Adrenal gland (tissue), 5 donors: ENCODE measurements at regions not wholly inside any gene's neighbourhood (a gene's known extent, or its start where the extent isn't known, plus 50 kb on each side); places are given as distances from the start of the nearest gene placed in this dataset.

Experiments
- CTCF ChIP-seq, 6 experiments: fragments of 450-650 bp in 4 of 6; fragments of 200-600 bp in 2 of 6; sonication (generic) in 1 of 6; IDR thresholded peaks; 1 replicate in 5 of 6; 2 replicates in 1 of 6; pipeline versions ENCODE4 v1.5.1 to v1.8.0; 2016 to 2021; ENCODE audit warnings: antibody characterized with exemption in 6 of 6, mild to moderate bottlenecking in 2 of 6, moderate library complexity in 1 of 6
- POLR2A ChIP-seq, 2 donors: fragments of 450-650 bp; IDR thresholded peaks; one replicate each; pipeline ENCODE4 v1.6.1; 2017; ENCODE audit warnings: antibody characterized with exemption in 2 of 2, mild to moderate bottlenecking in 2 of 2, moderate library complexity in 1 of 2
- donor health status: DM: no; HTN: no; CAD: no.

GRCh38 chr21:15274701-15275485 lies 210.1 kb upstream of the NRIP1 start:
- TF ChIP-seq POLR2A (IDR thresholded peaks at IDR 0.05) (no peak), CTCF (IDR thresholded peaks at IDR 0.05) (no peak)
